H1 (cell line): ENCODE measurements at regions not wholly inside any gene's neighbourhood (a gene's known extent, or its start where the extent isn't known, plus 50 kb on each side); places are given as distances from the start of the nearest gene placed in this dataset.

Experiments used
- CREB1 ChIP-seq: IDR thresholded peaks from 2 replicates; pipeline ENCODE4 v1.6.1; 2012; ENCODE audit warnings: inconsistent platforms
- EP300 ChIP-seq, 2 experiments: IDR thresholded peaks; 1 replicate in 1 of 2; 2 replicates in 1 of 2; pipeline ENCODE4 v1.6.1; 2011 to 2012; ENCODE audit warnings: low read depth in 2 of 2, low read length in 2 of 2, mild to moderate bottlenecking in 2 of 2, borderline replicate concordance in 1 of 2, inconsistent platforms in 1 of 2, moderate library complexity in 1 of 2
- HDAC2 ChIP-seq, 2 experiments: fragments of 300-600 bp in 1 of 2; sonication (generic) in 1 of 2; IDR thresholded peaks; 2 replicates each; pipeline ENCODE4 v1.6.1; 2011 to 2012; ENCODE audit warnings: low read depth in 2 of 2, low read length in 2 of 2, mild to moderate bottlenecking in 2 of 2, moderate library complexity in 2 of 2, borderline replicate concordance in 1 of 2, inconsistent platforms in 1 of 2
- POLR2A ChIP-seq, 2 experiments: IDR thresholded peaks; 1 replicate in 1 of 2; 2 replicates in 1 of 2; pipeline ENCODE4 v1.6.1; 2011; ENCODE audit warnings: low read depth in 2 of 2, low read length in 2 of 2, mild to moderate bottlenecking in 2 of 2; ENCODE audit errors: control extremely low read depth in 1 of 2
- SP2 ChIP-seq: IDR thresholded peaks from 2 replicates; pipeline ENCODE4 v1.6.1; 2012; ENCODE audit warnings: mild to moderate bottlenecking, low read length, inconsistent platforms
- ZNF274 ChIP-seq: IDR thresholded peaks from 2 replicates; pipeline ENCODE4 v1.7.0; 2012; ENCODE audit warnings: low read length, borderline replicate concordance; ENCODE audit errors: extremely low read depth
- TF ChIP-seq, protein P1 (sequence below), 3 experiments: IDR thresholded peaks; 1 replicate in 2 of 3; 2 replicates in 1 of 3; pipeline versions ENCODE4 v1.5.1 to v1.6.1; 2011; ENCODE audit warnings: low read length in 3 of 3, mild to moderate bottlenecking in 3 of 3, inconsistent platforms in 2 of 3, low read depth in 1 of 3, moderate library complexity in 1 of 3; ENCODE audit not compliant: insufficient read depth in 1 of 3; ENCODE audit errors: control extremely low read depth in 1 of 3

DNA sequence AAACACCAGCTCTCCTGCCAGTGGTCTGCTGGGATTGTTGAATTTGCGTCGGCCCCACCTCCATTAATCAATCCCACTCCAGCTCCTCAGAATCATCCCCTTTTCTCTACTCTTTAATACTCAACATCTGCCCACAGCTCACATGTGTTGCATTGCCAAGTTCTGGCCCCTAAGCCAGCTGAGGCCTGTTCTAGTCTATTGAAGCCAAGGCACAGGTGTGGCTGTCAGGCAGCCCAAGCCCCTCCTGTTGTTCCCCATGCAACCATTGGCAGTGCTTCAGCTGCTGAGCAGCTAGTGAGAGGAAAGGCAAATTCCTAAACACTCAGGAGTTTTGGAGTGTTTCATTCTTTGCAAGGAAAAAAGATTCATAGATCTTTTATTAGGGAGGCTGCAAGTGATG is 128.0 kb upstream of the NT5E start:
- no peak for TF ChIP-seq HDAC2 (IDR thresholded peaks at IDR 0.05; ENCODE audit: borderline replicate concordance in 1 of 2, low read depth in 2 of 2, low read length in 2 of 2)
- no peak for TF ChIP-seq POLR2A (IDR thresholded peaks at IDR 0.05; ENCODE audit: control extremely low read depth in 1 of 2, low read depth in 2 of 2, low read length in 2 of 2)
- TF ChIP-seq, protein P1, sequence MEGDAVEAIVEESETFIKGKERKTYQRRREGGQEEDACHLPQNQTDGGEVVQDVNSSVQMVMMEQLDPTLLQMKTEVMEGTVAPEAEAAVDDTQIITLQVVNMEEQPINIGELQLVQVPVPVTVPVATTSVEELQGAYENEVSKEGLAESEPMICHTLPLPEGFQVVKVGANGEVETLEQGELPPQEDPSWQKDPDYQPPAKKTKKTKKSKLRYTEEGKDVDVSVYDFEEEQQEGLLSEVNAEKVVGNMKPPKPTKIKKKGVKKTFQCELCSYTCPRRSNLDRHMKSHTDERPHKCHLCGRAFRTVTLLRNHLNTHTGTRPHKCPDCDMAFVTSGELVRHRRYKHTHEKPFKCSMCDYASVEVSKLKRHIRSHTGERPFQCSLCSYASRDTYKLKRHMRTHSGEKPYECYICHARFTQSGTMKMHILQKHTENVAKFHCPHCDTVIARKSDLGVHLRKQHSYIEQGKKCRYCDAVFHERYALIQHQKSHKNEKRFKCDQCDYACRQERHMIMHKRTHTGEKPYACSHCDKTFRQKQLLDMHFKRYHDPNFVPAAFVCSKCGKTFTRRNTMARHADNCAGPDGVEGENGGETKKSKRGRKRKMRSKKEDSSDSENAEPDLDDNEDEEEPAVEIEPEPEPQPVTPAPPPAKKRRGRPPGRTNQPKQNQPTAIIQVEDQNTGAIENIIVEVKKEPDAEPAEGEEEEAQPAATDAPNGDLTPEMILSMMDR (IDR thresholded peaks at IDR 0.05; ENCODE audit: control extremely low read depth in 1 of 3, insufficient read depth in 1 of 3, low read depth in 1 of 3, low read length in 3 of 3): no peak
- TF ChIP-seq EP300 (IDR thresholded peaks at IDR 0.05; ENCODE audit: borderline replicate concordance in 1 of 2, low read depth in 2 of 2, low read length in 2 of 2): no peak
- TF ChIP-seq ZNF274: no peak
- TF ChIP-seq SP2: no peak
- TF ChIP-seq CREB1: no peak
